ENCODE measurements at regions not wholly inside any gene's neighbourhood (a gene's known extent, or its start where the extent isn't known, plus 50 kb on each side); places are given as distances from the start of the nearest gene placed in this dataset.

- no peak for TF ChIP-seq CTCF (conservative IDR thresholded peaks at IDR 0.05; ENCODE audit: low read length)
- no peak for TF ChIP-seq EZH2phosphoT487 (IDR thresholded peaks at IDR 0.05; ENCODE audit: borderline replicate concordance, low read depth, low read length)
These were observed 143.7 kb downstream of the AACS start for GRCh38 chr12:125208942-125209341.
